ENCODE measurements at regions not wholly inside any gene's neighbourhood (a gene's known extent, or its start where the extent isn't known, plus 50 kb on each side); places are given as distances from the start of the nearest gene placed in this dataset.

- no peak for DNase-seq
Measured at GRCh38 chr9:16343249-16344237, 526.9 kb downstream of the BNC2 start.

DNA sequence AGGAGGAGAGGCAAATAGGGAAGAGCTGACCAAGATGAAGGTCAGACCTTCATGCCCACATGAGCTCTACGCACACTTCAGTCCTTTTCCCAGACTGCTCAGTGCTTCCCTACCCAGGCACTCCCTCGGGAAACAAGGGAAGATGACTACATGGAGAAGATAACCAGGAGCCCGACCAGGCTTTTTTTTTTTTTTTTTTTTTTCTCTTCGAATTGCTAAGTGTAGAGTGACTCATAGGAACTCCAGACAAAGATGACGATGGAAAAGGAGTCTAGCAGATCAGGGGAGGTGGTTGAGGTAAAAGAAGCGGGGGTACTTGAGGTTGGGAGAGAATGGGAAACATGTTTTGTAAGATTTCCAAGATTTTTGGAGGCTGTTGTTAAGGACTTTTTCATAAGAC, 526.1 kb downstream of the BNC2 start:
- no peak for DNase-seq

- DNase-seq, result no peak
Measured at GRCh38 chr9:16345902-16346301, 524.6 kb downstream of the BNC2 start.

GRCh38 chr9:16347886-16348285, 522.6 kb downstream of the BNC2 start:
- DNase-seq, result no peak

DNA sequence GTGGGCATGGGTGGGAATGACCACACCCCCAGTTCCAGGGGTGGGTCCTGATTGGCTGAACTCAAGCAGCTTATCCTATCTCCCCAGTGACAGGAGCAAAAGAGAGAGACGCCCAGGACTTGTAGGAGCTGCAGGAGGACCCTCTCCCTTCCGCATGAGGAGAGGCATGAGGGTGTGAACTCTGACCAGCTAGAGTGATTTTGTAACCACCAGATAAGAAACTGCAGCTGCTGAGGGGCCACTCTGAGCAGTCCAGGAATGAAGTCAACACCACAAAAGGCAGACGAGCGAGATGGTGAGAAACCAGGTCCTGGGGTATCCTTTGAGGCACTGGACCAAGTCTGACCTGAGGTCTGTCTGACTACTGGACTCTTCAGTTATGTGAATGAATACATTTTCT, 521.9 kb downstream of the BNC2 start:
- no peak for DNase-seq

DNA sequence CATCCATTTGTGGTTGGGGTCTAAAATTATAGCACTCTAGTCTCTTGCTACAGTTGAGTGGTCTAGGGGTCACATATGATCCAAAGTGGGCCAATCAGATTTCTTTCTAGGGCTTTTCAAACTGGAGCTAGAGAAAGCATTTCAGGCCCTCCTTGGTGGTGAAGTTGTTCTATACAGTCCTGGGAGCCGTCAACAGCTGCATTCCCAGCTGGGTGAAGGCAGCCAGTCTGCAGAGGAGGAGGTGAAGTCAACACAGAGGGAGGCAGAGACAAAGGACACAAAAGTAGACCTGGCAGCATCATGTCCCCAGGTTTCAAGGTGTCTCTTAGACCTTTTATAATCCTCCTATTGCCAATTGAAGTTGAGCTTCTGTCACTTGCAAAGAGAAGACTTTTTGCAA, 518.2 kb downstream of the BNC2 start:
- DNase-seq, result no peak

- no peak for DNase-seq
Measured at GRCh38 chr9:16352791-16353401, 517.6 kb downstream of the BNC2 start.

GRCh38 chr9:16356196-16356765, 514.2 kb downstream of the BNC2 start:
- no peak for DNase-seq

- no peak for DNase-seq
Measured at GRCh38 chr9:16357828-16358227, 512.6 kb downstream of the BNC2 start.

- no peak for DNase-seq
Measured at GRCh38 chr9:16358751-16359150, 511.7 kb downstream of the BNC2 start.
